ENCODE measurements at regions not wholly inside any gene's neighbourhood (a gene's known extent, or its start where the extent isn't known, plus 50 kb on each side); places are given as distances from the start of the nearest gene placed in this dataset.

GRCh38 chr6:91678679-91679446, 1092.0 kb upstream of the MAP3K7 start:
- ChIA-PET CTCF (no interaction called here), POLR2A (no interaction called here)
- H3K27ac Mint-ChIP-seq (ENCODE audit: unreplicated experiment), result no peak overlapping the region
- H3K36me3 Mint-ChIP-seq (ENCODE audit: insufficient read depth, unreplicated experiment), result no peaks in the 10 kb centered on the region
- H3K27me3 Mint-ChIP-seq (ENCODE audit: insufficient read depth, unreplicated experiment), result peaks cover 5% of the 10 kb centered on the region
- no peaks in the 10 kb centered on the region for H3K27me3 ChIP-seq (replicated peaks; ENCODE audit: control insufficient read depth, insufficient read depth, low read length)
- H3K9me3 Mint-ChIP-seq (ENCODE audit: unreplicated experiment), result no peaks in the 10 kb centered on the region
- H3K4me1 ChIP-seq, result no peaks in the 10 kb centered on the region
- DNase-seq, result no peak
- intact Hi-C loops (cut with micrococcal nuclease; ENCODE audit: unreplicated experiment), result no loop called here
- H3K9me3 ChIP-seq, result no peaks in the 10 kb centered on the region
- no peak overlapping the region for H3K4me3 ChIP-seq (ENCODE audit: low read depth, low read length)
- BruUV-seq (replicated peaks), result no TSS peak
- no peak for TF ChIP-seq CTCF (IDR thresholded peaks at IDR 0.05; ENCODE audit: insufficient read depth in 1 of 2, low read depth in 1 of 2, low read length in 1 of 2, severe bottlenecking in 1 of 2, unreplicated experiment in 1 of 2)
- H3K4me3 Mint-ChIP-seq (ENCODE audit: unreplicated experiment), result no peak overlapping the region
- no peaks in the 10 kb centered on the region for H3K36me3 ChIP-seq (ENCODE audit: control insufficient read depth, insufficient read depth, low read length)
- H3K4me1 Mint-ChIP-seq (ENCODE audit: low read depth, unreplicated experiment), result no peaks in the 10 kb centered on the region

GRCh38 chr6:91672201-91672600, 1085.3 kb upstream of the MAP3K7 start:
- Histone ChIP-seq H3K9me3 (no peaks in the 10 kb centered on the region), H3K4me3 (ENCODE audit: low read depth, low read length) (no peak overlapping the region), H3K27me3 (replicated peaks; ENCODE audit: control insufficient read depth, insufficient read depth, low read length) (no peaks in the 10 kb centered on the region), H3K4me1 (no peaks in the 10 kb centered on the region), H3K36me3 (ENCODE audit: control insufficient read depth, insufficient read depth, low read length) (no peaks in the 10 kb centered on the region)
- no peaks in the 10 kb centered on the region for H3K27me3 Mint-ChIP-seq (ENCODE audit: insufficient read depth, unreplicated experiment)
- TF ChIP-seq CTCF (IDR thresholded peaks at IDR 0.05; ENCODE audit: insufficient read depth in 1 of 2, low read depth in 1 of 2, low read length in 1 of 2, severe bottlenecking in 1 of 2, unreplicated experiment in 1 of 2), result no peak
- no TSS peak for BruUV-seq (replicated peaks)
- no peaks in the 10 kb centered on the region for H3K36me3 Mint-ChIP-seq (ENCODE audit: insufficient read depth, unreplicated experiment)
- intact Hi-C loops (cut with micrococcal nuclease; ENCODE audit: unreplicated experiment), result no loop called here
- ChIA-PET POLR2A (no interaction called here), CTCF (no interaction called here)
- no peaks in the 10 kb centered on the region for H3K4me1 Mint-ChIP-seq (ENCODE audit: low read depth, unreplicated experiment)
- H3K9me3 Mint-ChIP-seq (ENCODE audit: unreplicated experiment), result no peaks in the 10 kb centered on the region
- no peak overlapping the region for H3K27ac Mint-ChIP-seq (ENCODE audit: unreplicated experiment)
- no peak overlapping the region for H3K4me3 Mint-ChIP-seq (ENCODE audit: unreplicated experiment)
- no peak for DNase-seq

- TF ChIP-seq CTCF (IDR thresholded peaks at IDR 0.05; ENCODE audit: insufficient read depth in 1 of 2, low read depth in 1 of 2, low read length in 1 of 2, severe bottlenecking in 1 of 2, unreplicated experiment in 1 of 2), result no peak
- no peaks in the 10 kb centered on the region for H3K4me1 ChIP-seq
- ChIA-PET POLR2A (no interaction called here), CTCF (no interaction called here)
- H3K9me3 Mint-ChIP-seq (ENCODE audit: unreplicated experiment), result no peaks in the 10 kb centered on the region
- H3K27me3 Mint-ChIP-seq (ENCODE audit: insufficient read depth, unreplicated experiment), result no peaks in the 10 kb centered on the region
- H3K36me3 Mint-ChIP-seq (ENCODE audit: insufficient read depth, unreplicated experiment), result no peaks in the 10 kb centered on the region
- no peaks in the 10 kb centered on the region for H3K9me3 ChIP-seq
- BruUV-seq (replicated peaks), result no TSS peak
- no peak overlapping the region for H3K4me3 Mint-ChIP-seq (ENCODE audit: unreplicated experiment)
- H3K27me3 ChIP-seq (replicated peaks; ENCODE audit: control insufficient read depth, insufficient read depth, low read length), result no peaks in the 10 kb centered on the region
- intact Hi-C loops (cut with micrococcal nuclease; ENCODE audit: unreplicated experiment), result no loop called here
- H3K4me1 Mint-ChIP-seq (ENCODE audit: low read depth, unreplicated experiment), result no peaks in the 10 kb centered on the region
- no peak overlapping the region for H3K27ac Mint-ChIP-seq (ENCODE audit: unreplicated experiment)
- no peak overlapping the region for H3K4me3 ChIP-seq (ENCODE audit: low read depth, low read length)
- no peaks in the 10 kb centered on the region for H3K36me3 ChIP-seq (ENCODE audit: control insufficient read depth, insufficient read depth, low read length)
- no peak for DNase-seq
Observed at GRCh38 chr6:91669871-91670268, 1083.0 kb upstream of the MAP3K7 start.

Data from Caco-2 (cell line).